ENCODE measurements at regions not wholly inside any gene's neighbourhood (a gene's known extent, or its start where the extent isn't known, plus 50 kb on each side); places are given as distances from the start of the nearest gene placed in this dataset.

GRCh38 chr5:174246743-174247142 is 201.2 kb downstream of the NSG2 start:
- H3K4me1 Mint-ChIP-seq, result no peaks in the 10 kb centered on the region
- Histone ChIP-seq H3K9me3 (replicated peaks in 1 of 2; ENCODE audit: control insufficient read depth in 1 of 2, insufficient read depth in 1 of 2, low read length in 2 of 2) (no peaks in the 10 kb centered on the region), H3K36me3 (replicated peaks in 1 of 2; ENCODE audit: control insufficient read depth in 1 of 2, insufficient read depth in 2 of 2, low read length in 2 of 2) (no peaks in the 10 kb centered on the region), H3K27ac (ENCODE audit: low read depth in 1 of 2, low read length in 2 of 2) (no peak overlapping the region), H3K4me1 (ENCODE audit: control insufficient read depth in 1 of 2, insufficient read depth in 2 of 2, low read length in 2 of 2) (no peaks in the 10 kb centered on the region), H4K20me1 (ENCODE audit: insufficient read depth, low read length) (no peaks in the 10 kb centered on the region), H3K9ac (ENCODE audit: insufficient read depth, low read length, poor library complexity, severe bottlenecking) (no peak overlapping the region), H2AFZ (ENCODE audit: insufficient read depth, low read depth, low read length, poor library complexity, severe bottlenecking) (no peak overlapping the region), H3K79me2 (ENCODE audit: insufficient read depth, low read length) (no peaks in the 10 kb centered on the region), H3K4me3 (replicated peaks in 1 of 3; ENCODE audit: low read depth in 2 of 3, low read length in 3 of 3) (no peak overlapping the region), H3K4me2 (replicated peaks; ENCODE audit: extremely low read depth, low read length, poor library complexity, severe bottlenecking) (no peak overlapping the region), H3K27me3 (ENCODE audit: control insufficient read depth in 2 of 2, insufficient read depth in 2 of 2, low read length in 2 of 2) (no peaks in the 10 kb centered on the region)
- H3K27me3 Mint-ChIP-seq (ENCODE audit: low read depth in 3 of 3), result peaks cover 2 to 3% (median 3%) of the 10 kb centered on the region in 3 donors
- intact Hi-C loops (cut with micrococcal nuclease), result no loop called here
- peaks cover 0 to 10% (median 3%) of the 10 kb centered on the region in 7 donors for H3K9me3 Mint-ChIP-seq
- no peak overlapping the region for H3K4me3 Mint-ChIP-seq
- no CpG with 5 or more reads among the region's 1 CpG for WGBS (ENCODE audit: insufficient coverage)
- no peak for TF ChIP-seq CTCF (IDR thresholded peaks at IDR 0.05)
- H3K36me3 Mint-ChIP-seq, result no peaks in the 10 kb centered on the region
- DNase-seq, result no peak
- H3K27ac Mint-ChIP-seq, result no peak overlapping the region

GRCh38 chr5:174247301-174247700 is 201.8 kb downstream of the NSG2 start:
- Histone ChIP-seq H3K27ac (ENCODE audit: low read depth in 1 of 2, low read length in 2 of 2) (no peak overlapping the region), H3K79me2 (ENCODE audit: insufficient read depth, low read length) (no peaks in the 10 kb centered on the region), H2AFZ (ENCODE audit: insufficient read depth, low read depth, low read length, poor library complexity, severe bottlenecking) (no peak overlapping the region), H3K4me1 (ENCODE audit: control insufficient read depth in 1 of 2, insufficient read depth in 2 of 2, low read length in 2 of 2) (no peaks in the 10 kb centered on the region), H3K4me2 (replicated peaks; ENCODE audit: extremely low read depth, low read length, poor library complexity, severe bottlenecking) (no peak overlapping the region), H3K4me3 (replicated peaks in 1 of 3; ENCODE audit: low read depth in 2 of 3, low read length in 3 of 3) (no peak overlapping the region), H3K9me3 (replicated peaks in 1 of 2; ENCODE audit: control insufficient read depth in 1 of 2, insufficient read depth in 1 of 2, low read length in 2 of 2) (no peaks in the 10 kb centered on the region), H3K36me3 (replicated peaks in 1 of 2; ENCODE audit: control insufficient read depth in 1 of 2, insufficient read depth in 2 of 2, low read length in 2 of 2) (no peaks in the 10 kb centered on the region), H3K27me3 (ENCODE audit: control insufficient read depth in 2 of 2, insufficient read depth in 2 of 2, low read length in 2 of 2) (no peaks in the 10 kb centered on the region), H3K9ac (ENCODE audit: insufficient read depth, low read length, poor library complexity, severe bottlenecking) (no peak overlapping the region), H4K20me1 (ENCODE audit: insufficient read depth, low read length) (no peaks in the 10 kb centered on the region)
- Mint-ChIP-seq H3K9me3 (peaks cover 0 to 10% (median 3%) of the 10 kb centered on the region in 7 donors), H3K27ac (no peak overlapping the region), H3K36me3 (no peaks in the 10 kb centered on the region), H3K27me3 (ENCODE audit: low read depth in 3 of 3) (peaks cover 1 to 3% (median 2%) of the 10 kb centered on the region in 3 donors), H3K4me3 (no peak overlapping the region), H3K4me1 (no peaks in the 10 kb centered on the region)
- intact Hi-C loops (cut with micrococcal nuclease), result no loop called here
- TF ChIP-seq CTCF (IDR thresholded peaks at IDR 0.05), result no peak
- WGBS (ENCODE audit: insufficient coverage), result 89% methylated on average over 6 of the region's 9 CpGs
- DNase-seq, result no peak

Measured in CD14-positive monocyte (primary cell).